ENCODE measurements at regions not wholly inside any gene's neighbourhood (a gene's known extent, or its start where the extent isn't known, plus 50 kb on each side); places are given as distances from the start of the nearest gene placed in this dataset.

DNA sequence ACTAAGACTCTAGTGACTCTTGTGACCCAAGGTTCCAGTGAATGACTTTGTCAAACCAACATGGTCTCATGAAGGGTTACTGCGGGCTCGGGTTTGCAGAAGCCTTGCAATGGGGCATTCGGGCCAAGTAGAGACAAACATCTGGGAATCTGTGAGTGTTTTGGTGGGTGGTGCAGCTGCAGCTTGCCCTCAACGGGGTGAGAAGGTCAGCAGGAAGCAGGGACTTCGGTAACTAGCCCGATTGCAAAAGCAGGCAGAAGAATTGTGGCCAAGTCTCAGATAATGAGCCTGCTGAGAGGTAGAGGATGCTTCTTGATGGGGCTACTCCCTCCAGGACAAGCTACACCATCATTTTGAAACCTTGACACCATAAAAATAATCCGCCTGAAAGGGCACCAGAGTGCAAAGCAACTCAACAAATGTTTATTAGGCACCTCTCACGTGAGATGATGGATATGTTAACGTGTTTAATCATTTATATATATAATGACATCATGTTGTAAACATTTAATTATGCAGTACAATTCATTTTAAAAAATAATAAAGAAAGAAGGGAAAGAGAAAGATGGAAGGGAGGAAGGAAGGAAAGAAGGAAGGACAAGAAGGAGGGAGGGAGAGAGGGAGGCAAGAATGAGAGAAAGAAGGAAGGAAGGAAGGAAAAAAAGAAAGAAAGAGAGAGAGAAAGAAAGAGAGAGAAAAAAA is 263.9 kb upstream of the IGF1R start:
- Histone ChIP-seq H3K9me2 (ENCODE audit: low read depth, low read length) (no peaks in the 10 kb centered on the region), H3K4me1 (ENCODE audit: insufficient read depth, low read length, severe bottlenecking) (no peaks in the 10 kb centered on the region), H3K27ac (ENCODE audit: low read depth, low read length, poor library complexity, severe bottlenecking) (no peak overlapping the region), H3K9me3 (ENCODE audit: low read length) (no peaks in the 10 kb centered on the region), H3K9ac (ENCODE audit: low read length) (no peak overlapping the region), H3K4me2 (ENCODE audit: low read length) (no peak overlapping the region), H3K27me3 (ENCODE audit: insufficient read depth, low read length) (peaks cover 6% of the 10 kb centered on the region; the same call in 1 of the 2 replicates), H2AFZ (ENCODE audit: low read length) (no peak overlapping the region), H3K36me3 (ENCODE audit: insufficient read depth, low read length) (no peaks in the 10 kb centered on the region), H3F3A (ENCODE audit: insufficient read depth, low read length) (no peaks in the 10 kb centered on the region), H3K79me2 (ENCODE audit: insufficient read depth, low read length) (no peaks in the 10 kb centered on the region), H3K4me3 (ENCODE audit: low read depth, low read length, poor library complexity, severe bottlenecking) (no peak overlapping the region), H4K20me1 (ENCODE audit: insufficient read depth, low read length) (no peaks in the 10 kb centered on the region)
- TF ChIP-seq EZH2 (IDR thresholded peaks at IDR 0.05; ENCODE audit: borderline replicate concordance, low read length) = no peak
- TF ChIP-seq, protein P1, sequence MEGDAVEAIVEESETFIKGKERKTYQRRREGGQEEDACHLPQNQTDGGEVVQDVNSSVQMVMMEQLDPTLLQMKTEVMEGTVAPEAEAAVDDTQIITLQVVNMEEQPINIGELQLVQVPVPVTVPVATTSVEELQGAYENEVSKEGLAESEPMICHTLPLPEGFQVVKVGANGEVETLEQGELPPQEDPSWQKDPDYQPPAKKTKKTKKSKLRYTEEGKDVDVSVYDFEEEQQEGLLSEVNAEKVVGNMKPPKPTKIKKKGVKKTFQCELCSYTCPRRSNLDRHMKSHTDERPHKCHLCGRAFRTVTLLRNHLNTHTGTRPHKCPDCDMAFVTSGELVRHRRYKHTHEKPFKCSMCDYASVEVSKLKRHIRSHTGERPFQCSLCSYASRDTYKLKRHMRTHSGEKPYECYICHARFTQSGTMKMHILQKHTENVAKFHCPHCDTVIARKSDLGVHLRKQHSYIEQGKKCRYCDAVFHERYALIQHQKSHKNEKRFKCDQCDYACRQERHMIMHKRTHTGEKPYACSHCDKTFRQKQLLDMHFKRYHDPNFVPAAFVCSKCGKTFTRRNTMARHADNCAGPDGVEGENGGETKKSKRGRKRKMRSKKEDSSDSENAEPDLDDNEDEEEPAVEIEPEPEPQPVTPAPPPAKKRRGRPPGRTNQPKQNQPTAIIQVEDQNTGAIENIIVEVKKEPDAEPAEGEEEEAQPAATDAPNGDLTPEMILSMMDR (IDR thresholded peaks at IDR 0.05; ENCODE audit: low read length) = no peak

DNA sequence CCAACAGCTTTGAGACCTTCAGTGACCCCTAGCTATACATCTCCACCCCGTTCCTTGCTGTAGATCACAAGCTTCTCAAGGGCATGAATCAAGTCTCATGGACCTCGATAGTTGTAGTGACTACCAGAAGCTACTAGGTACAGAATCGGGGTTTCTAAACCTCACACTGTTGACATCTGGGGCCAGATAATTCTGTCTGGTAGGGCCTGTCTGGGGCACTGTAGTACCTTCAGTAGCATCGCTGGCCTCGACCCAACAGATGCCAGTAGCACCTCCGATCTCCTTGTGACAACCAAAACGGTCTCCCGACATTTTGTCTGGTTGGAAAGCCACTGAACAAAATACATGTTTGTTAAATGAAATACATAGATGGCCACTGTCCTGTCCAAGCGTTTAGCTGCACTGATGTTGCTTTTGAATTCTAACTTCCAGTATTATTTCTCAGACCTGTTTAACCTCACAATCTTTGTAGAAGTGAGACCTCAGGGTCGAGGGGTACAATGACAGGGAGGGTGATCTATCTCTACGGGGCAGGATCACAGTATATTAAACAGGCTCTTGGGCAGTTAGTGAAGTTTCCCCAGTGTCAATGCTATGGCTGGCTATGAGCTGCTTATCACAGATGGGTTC is 262.5 kb upstream of the IGF1R start:
- Histone ChIP-seq H3K9me2 (ENCODE audit: low read depth, low read length) (no peaks in the 10 kb centered on the region), H3K4me2 (ENCODE audit: low read length) (no peak overlapping the region), H4K20me1 (ENCODE audit: insufficient read depth, low read length) (no peaks in the 10 kb centered on the region), H3K4me3 (ENCODE audit: low read depth, low read length, poor library complexity, severe bottlenecking) (no peak overlapping the region), H3K27ac (ENCODE audit: low read depth, low read length, poor library complexity, severe bottlenecking) (no peak overlapping the region), H3K4me1 (ENCODE audit: insufficient read depth, low read length, severe bottlenecking) (no peaks in the 10 kb centered on the region), H3K36me3 (ENCODE audit: insufficient read depth, low read length) (no peaks in the 10 kb centered on the region), H3K9me3 (ENCODE audit: low read length) (no peaks in the 10 kb centered on the region), H3F3A (ENCODE audit: insufficient read depth, low read length) (no peaks in the 10 kb centered on the region), H3K27me3 (ENCODE audit: insufficient read depth, low read length) (peaks cover 6% of the 10 kb centered on the region; the same call in 1 of the 2 replicates), H3K79me2 (ENCODE audit: insufficient read depth, low read length) (no peaks in the 10 kb centered on the region), H3K9ac (ENCODE audit: low read length) (no peak overlapping the region), H2AFZ (ENCODE audit: low read length) (no peak overlapping the region)
- no peak for TF ChIP-seq EZH2 (IDR thresholded peaks at IDR 0.05; ENCODE audit: borderline replicate concordance, low read length)
- TF ChIP-seq, protein P1 (IDR thresholded peaks at IDR 0.05; ENCODE audit: low read length) = no peak

DNA sequence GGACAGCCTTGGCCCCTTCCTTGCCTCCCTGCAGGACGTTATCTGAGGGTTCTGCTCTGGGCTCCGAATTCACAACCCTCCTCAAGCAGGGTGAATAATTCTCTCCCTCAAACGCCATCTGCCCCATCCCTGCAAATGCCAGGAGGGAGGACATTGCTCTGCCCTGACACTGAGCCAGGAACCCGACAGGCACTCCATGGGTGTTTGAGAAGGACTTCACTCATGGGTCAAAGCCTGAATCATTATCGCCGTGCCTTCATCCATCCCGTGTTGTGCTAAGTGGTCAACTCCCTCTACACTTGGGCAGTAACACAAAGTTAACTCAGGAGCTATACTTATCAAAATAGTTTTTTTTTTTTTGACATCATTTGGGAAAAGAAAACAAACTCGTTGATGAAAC is 261.8 kb upstream of the IGF1R start:
- Histone ChIP-seq H3K9me3 (ENCODE audit: low read length) (no peaks in the 10 kb centered on the region), H4K20me1 (ENCODE audit: insufficient read depth, low read length) (no peaks in the 10 kb centered on the region), H3K9ac (ENCODE audit: low read length) (no peak overlapping the region), H2AFZ (ENCODE audit: low read length) (no peak overlapping the region), H3F3A (ENCODE audit: insufficient read depth, low read length) (no peaks in the 10 kb centered on the region), H3K4me1 (ENCODE audit: insufficient read depth, low read length, severe bottlenecking) (no peaks in the 10 kb centered on the region), H3K27me3 (ENCODE audit: insufficient read depth, low read length) (peaks cover 6% of the 10 kb centered on the region; the same call in 1 of the 2 replicates), H3K4me3 (ENCODE audit: low read depth, low read length, poor library complexity, severe bottlenecking) (no peak overlapping the region), H3K9me2 (ENCODE audit: low read depth, low read length) (no peaks in the 10 kb centered on the region), H3K4me2 (ENCODE audit: low read length) (no peak overlapping the region), H3K36me3 (ENCODE audit: insufficient read depth, low read length) (no peaks in the 10 kb centered on the region), H3K79me2 (ENCODE audit: insufficient read depth, low read length) (no peaks in the 10 kb centered on the region), H3K27ac (ENCODE audit: low read depth, low read length, poor library complexity, severe bottlenecking) (no peak overlapping the region)
- TF ChIP-seq EZH2 (IDR thresholded peaks at IDR 0.05; ENCODE audit: borderline replicate concordance, low read length) = no peak
- TF ChIP-seq, protein P1 (IDR thresholded peaks at IDR 0.05; ENCODE audit: low read length) = no peak
